ENCODE measurements at regions not wholly inside any gene's neighbourhood (a gene's known extent, or its start where the extent isn't known, plus 50 kb on each side); places are given as distances from the start of the nearest gene placed in this dataset.

- TF ChIP-seq PAWR (CRISPR knock-in tag; IDR thresholded peaks at IDR 0.05; ENCODE audit: borderline replicate concordance) (no peak), ATF7-NPFF (CRISPR knock-in tag; IDR thresholded peaks at IDR 0.05; ENCODE audit: low read depth) (no peak), RFX1 (IDR thresholded peaks at IDR 0.05) (no peak), ZBTB3 (CRISPR knock-in tag; IDR thresholded peaks at IDR 0.05; ENCODE audit: borderline replicate concordance, low read depth) (no peak), NCOA2 (CRISPR knock-in tag; IDR thresholded peaks at IDR 0.05) (no peak), FOSL2 (CRISPR knock-in tag; IDR thresholded peaks at IDR 0.05) (no peak), NFYB (CRISPR knock-in tag; IDR thresholded peaks at IDR 0.05) (no peak), ZSCAN5A (CRISPR knock-in tag; IDR thresholded peaks at IDR 0.05; ENCODE audit: borderline replicate concordance) (no peak), BRD4 (CRISPR knock-in tag; IDR thresholded peaks at IDR 0.05) (no peak)
Measured at GRCh38 chr2:153645599-153645998, 167.0 kb upstream of the RPRM start (continued).

- 4% methylated on average over 1 of the region's 1 CpG for WGBS (ENCODE audit: low lambda C conversion rate)
Measured at GRCh38 chr2:153657651-153658050, 179.1 kb upstream of the RPRM start.

More at GRCh38 chr2:153657651-153658050, 179.1 kb upstream of the RPRM start:
- H4K20me1 ChIP-seq (ENCODE audit: insufficient read depth, low read length), result no peaks in the 10 kb centered on the region
- no peak overlapping the region for H3K4me2 ChIP-seq (ENCODE audit: low read depth, low read length)
- H3K27ac ChIP-seq (ENCODE audit: extremely low read length, insufficient read depth, low read length), result no peak overlapping the region
- in situ Hi-C loops (cut with HindIII; ENCODE audit: extremely low pct_ligation_motif_present, low pct_unique_long_range_greater_than_20kb) (no loop called here), intact Hi-C loops (cut with micrococcal nuclease; ENCODE audit: unreplicated experiment) (no loop called here)
- CTCF ChIA-PET (ENCODE audit: low intra/inter-chr PET ratio, low total read pairs), result no interaction called here
- H3K9ac ChIP-seq (ENCODE audit: insufficient read depth, low read depth, low read length), result no peak overlapping the region
- no peak for TF ChIP-seq ZNF276 (CRISPR knock-in tag; IDR thresholded peaks at IDR 0.05; ENCODE audit: low read depth)
- TF ChIP-seq ZNF264 (CRISPR knock-in tag; IDR thresholded peaks at IDR 0.05), result no peak
- no peak for TF ChIP-seq ELK4 (CRISPR knock-in tag; IDR thresholded peaks at IDR 0.05; ENCODE audit: borderline replicate concordance)
- TF ChIP-seq CREM (IDR thresholded peaks at IDR 0.05), result no peak
- TF ChIP-seq CREM (CRISPR knock-in tag; IDR thresholded peaks at IDR 0.05), result no peak
- TF ChIP-seq ARNTL (CRISPR knock-in tag; IDR thresholded peaks at IDR 0.05), result no peak
- no peak for TF ChIP-seq CAMTA2 (CRISPR knock-in tag; IDR thresholded peaks at IDR 0.05; ENCODE audit: borderline replicate concordance)
- no peak for TF ChIP-seq ZSCAN21 (CRISPR knock-in tag; IDR thresholded peaks at IDR 0.05; ENCODE audit: borderline replicate concordance)
- no peak for TF ChIP-seq SCMH1 (CRISPR knock-in tag; IDR thresholded peaks at IDR 0.05; ENCODE audit: borderline replicate concordance)
- peaks cover 17% of the 10 kb centered on the region for H3K9me3 ChIP-seq (ENCODE audit: low read length)
- no peaks in the 10 kb centered on the region for H3K36me3 ChIP-seq (replicated peaks in 1 of 2; ENCODE audit: control insufficient read depth in 1 of 2, insufficient read depth in 2 of 2, low read length in 2 of 2)
- DNase-seq (ENCODE audit: low spot score), result no peak
- H3K79me2 ChIP-seq (ENCODE audit: insufficient read depth, low read length), result no peaks in the 10 kb centered on the region
- POLR2A ChIA-PET, result no interaction called here
- no peaks in the 10 kb centered on the region for H3K27me3 ChIP-seq (ENCODE audit: control insufficient read depth in 1 of 2, insufficient read depth in 2 of 2, low read length in 2 of 2)
- no peak overlapping the region for H2AFZ ChIP-seq (ENCODE audit: low read length)
- FAIRE-seq, result no peak
- no peak for ATAC-seq
- H3K4me1 ChIP-seq (ENCODE audit: insufficient read depth, low read length), result no peaks in the 10 kb centered on the region
- no peak overlapping the region for H3K4me3 ChIP-seq (replicated peaks in 1 of 3; ENCODE audit: insufficient read depth in 1 of 3, low read depth in 2 of 3, low read length in 3 of 3)
- no TSS peak for BruUV-seq (replicated peaks)
